Lung (tissue), 11 donors: ENCODE measurements at regions not wholly inside any gene's neighbourhood (a gene's known extent, or its start where the extent isn't known, plus 50 kb on each side); places are given as distances from the start of the nearest gene placed in this dataset.

Experiments
- ATAC-seq: fragments of 200-7000 bp; cut with Tn5 transposase; one replicate; pipeline ENCODE4 v1.9.1; 2020; ENCODE audit warnings: moderate number of reproducible peaks; ENCODE audit not compliant: insufficient read depth, low FRiP score
- DNase-seq, 3 donors: peaks; one replicate each; pipeline ENCODE4 v3.0.0-alpha.2; 2013 to 2017
- H3K27ac ChIP-seq, 2 donors: one replicate each; pipeline ENCODE4 v1.5.1; 2013; ENCODE audit warnings: mild to moderate bottlenecking in 2 of 2, moderate library complexity in 2 of 2, control low read depth in 1 of 2, inconsistent platforms in 1 of 2, low read depth in 1 of 2, low read length in 1 of 2
- H3K27me3 ChIP-seq, 3 donors: one replicate each; pipeline ENCODE4 v1.5.1; 2013; ENCODE audit warnings: low read length in 2 of 3; ENCODE audit not compliant: control insufficient read depth in 3 of 3, insufficient read depth in 3 of 3
- H3K36me3 ChIP-seq, 4 donors: one replicate each; pipeline ENCODE4 v1.5.1; 2013; ENCODE audit warnings: low read length in 4 of 4, mild to moderate bottlenecking in 1 of 4, moderate library complexity in 1 of 4; ENCODE audit not compliant: control insufficient read depth in 4 of 4, insufficient read depth in 4 of 4
- H3K4me1 ChIP-seq, 5 donors: one replicate each; pipeline ENCODE4 v1.5.1; 2013; ENCODE audit warnings: low read length in 5 of 5, mild to moderate bottlenecking in 2 of 5, moderate library complexity in 1 of 5; ENCODE audit not compliant: control insufficient read depth in 5 of 5, insufficient read depth in 5 of 5
- H3K4me3 ChIP-seq: one replicate; pipeline ENCODE4 v1.5.1; 2013; ENCODE audit warnings: mild to moderate bottlenecking, control low read depth, moderate library complexity
- H3K9ac ChIP-seq, 2 donors: one replicate each; pipeline ENCODE4 v1.5.1; 2013; ENCODE audit warnings: low read length in 2 of 2, control low read depth in 1 of 2; ENCODE audit not compliant: insufficient read depth in 1 of 2
- H3K9me3 ChIP-seq, 4 donors: one replicate each; pipeline ENCODE4 v1.5.1; 2013; ENCODE audit warnings: low read length in 3 of 4, mild to moderate bottlenecking in 1 of 4, moderate library complexity in 1 of 4; ENCODE audit not compliant: control insufficient read depth in 4 of 4, insufficient read depth in 3 of 4
- CTCF ChIP-seq: IDR thresholded peaks from 2 replicates; pipeline ENCODE4 v1.5.1; 2012; ENCODE audit warnings: mild to moderate bottlenecking; ENCODE audit errors: control extremely low read depth, extremely low read depth
- WGBS, 2 donors: extraction: QIAGEN DNeasy Blood & Tissue Kit; methylation state at CpG; one replicate each; pipeline ENCODE4 v1.1.7; 2013; 5-methylcytosine and 5-hydroxymethylcytosine counted together
- donor health status: control.
- donor health status: control.
- donor health status: Bipolar disorder and iron deficiency.
- donor health status: healthy.
- donor health status: DM: yes; HTN: yes; CAD: no.

GRCh38 chr10:112875476-112876267, 74.4 kb upstream of the TCF7L2 start:
- Histone ChIP-seq H3K36me3 (no peaks in the 10 kb centered on the region), H3K4me3 (no peak overlapping the region), H3K27ac (no peak overlapping the region), H3K4me1 (no peaks in the 10 kb centered on the region), H3K9me3 (peaks cover 0 to 5% (median 0%) of the 10 kb centered on the region in 4 donors), H3K9ac (no peak overlapping the region), H3K27me3 (no peaks in the 10 kb centered on the region)
- no peak for TF ChIP-seq CTCF
- WGBS, 2 donors, result 67 to 77% methylated on average over 5 of the region's 5 CpGs
- DNase-seq (no peak), ATAC-seq (no peak)

DNA sequence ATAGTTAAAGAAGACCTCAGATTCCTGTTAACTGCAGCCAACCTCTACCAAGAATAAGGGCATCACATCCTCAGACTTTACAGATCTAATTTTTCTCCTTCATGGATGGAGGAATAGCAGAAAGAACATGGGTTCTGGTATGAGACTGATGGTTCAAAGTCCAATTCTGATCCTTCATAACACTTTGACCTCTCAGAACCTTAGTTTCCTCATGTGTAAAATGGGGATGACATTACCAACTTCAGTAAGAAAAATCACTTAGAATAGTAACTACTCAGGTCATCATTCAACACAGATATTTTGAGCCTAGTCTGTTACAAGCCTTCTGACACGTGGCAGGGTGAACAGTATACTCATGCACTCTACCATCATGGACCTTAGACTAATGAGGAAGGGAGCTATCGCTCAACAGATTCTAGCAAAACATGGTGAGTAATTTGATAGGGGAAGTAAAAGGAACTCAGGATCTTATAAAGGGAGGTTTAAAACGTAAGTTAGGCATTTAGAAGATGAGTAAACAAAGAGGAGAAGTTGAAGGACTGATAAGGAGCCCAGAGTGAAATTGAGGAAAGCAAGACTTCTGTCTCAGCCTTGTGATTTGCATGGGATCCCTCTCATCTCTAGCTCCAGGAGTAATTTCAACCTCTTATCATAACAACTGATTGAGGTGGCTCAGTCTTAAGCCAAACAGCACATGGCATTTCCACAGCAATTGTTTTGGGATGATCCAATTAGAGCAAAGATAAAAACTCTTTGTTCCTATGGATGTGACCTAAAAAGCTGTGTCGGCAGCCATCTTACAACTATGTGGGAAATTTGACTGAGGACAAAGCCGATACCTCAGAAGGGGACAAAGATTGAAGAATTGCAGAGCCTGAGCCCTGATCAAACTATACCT, 69.2 kb upstream of the TCF7L2 start:
- WGBS, 2 donors, result 75 to 83% methylated on average over 5 of the region's 5 CpGs
- Histone ChIP-seq H3K27me3 (no peaks in the 10 kb centered on the region), H3K4me3 (no peak overlapping the region), H3K9ac (no peak overlapping the region), H3K27ac (no peak overlapping the region), H3K36me3 (no peaks in the 10 kb centered on the region), H3K9me3 (no peaks in the 10 kb centered on the region), H3K4me1 (no peaks in the 10 kb centered on the region)
- DNase-seq (no peak), ATAC-seq (no peak)
- TF ChIP-seq CTCF, result no peak

DNA sequence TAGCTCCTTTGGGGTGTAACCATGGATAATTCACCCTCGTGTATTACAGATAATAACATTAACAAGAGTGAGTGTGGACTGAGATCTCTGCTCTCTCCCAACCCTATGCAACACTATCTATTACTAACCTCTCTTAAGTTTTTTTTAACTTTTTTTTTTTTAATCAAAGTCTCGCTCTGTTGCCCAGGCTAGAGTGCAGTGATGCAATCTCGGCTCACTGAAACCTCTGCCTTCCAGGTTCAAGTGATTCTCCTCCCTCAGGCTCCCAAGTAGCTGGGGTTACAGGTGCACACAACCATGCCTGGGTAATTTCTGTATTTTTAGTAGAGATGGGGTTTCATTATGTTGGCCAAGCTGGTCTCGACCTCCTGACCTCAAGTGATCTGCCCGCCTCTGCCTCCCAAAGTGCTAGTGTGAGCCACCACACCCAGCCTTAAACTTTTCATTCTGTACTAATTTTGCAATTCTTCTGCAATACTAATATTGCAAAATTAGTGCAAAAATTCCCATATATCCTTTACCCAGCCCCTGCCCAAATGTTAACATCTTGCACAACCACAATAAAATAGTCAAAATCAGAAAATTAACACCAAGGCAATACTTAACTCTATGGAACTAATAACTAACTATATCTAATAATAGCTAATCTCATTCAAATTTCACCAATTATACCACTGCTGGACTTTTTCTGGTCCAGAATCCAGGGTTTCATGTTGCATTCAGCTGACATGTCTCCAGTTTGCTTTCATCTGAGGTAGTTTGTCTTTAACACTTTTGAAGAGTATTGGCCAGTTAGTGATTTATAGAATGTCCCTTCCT, 66.5 kb upstream of the TCF7L2 start:
- H3K9me3 ChIP-seq, result no peaks in the 10 kb centered on the region
- no peaks in the 10 kb centered on the region for H3K36me3 ChIP-seq
- WGBS, 2 donors, result 80 to 88% methylated on average over 5 of the region's 5 CpGs
- TF ChIP-seq CTCF, result no peak
- H3K4me3 ChIP-seq, result no peak overlapping the region
- no peak for ATAC-seq
- H3K9ac ChIP-seq, result no peak overlapping the region
- no peaks in the 10 kb centered on the region for H3K4me1 ChIP-seq
- no peak for DNase-seq
- H3K27me3 ChIP-seq, result no peaks in the 10 kb centered on the region
- H3K27ac ChIP-seq, result no peak overlapping the region
